Right cardiac atrium (tissue), 5 donors: ENCODE measurements at regions not wholly inside any gene's neighbourhood (a gene's known extent, or its start where the extent isn't known, plus 50 kb on each side); places are given as distances from the start of the nearest gene placed in this dataset.

Experiments
- ATAC-seq, 2 donors: fragments of 200-7000 bp; cut with Tn5 transposase; one replicate each; pipeline versions ENCODE4 v1.8.0 to v1.9.1; 2020; ENCODE audit warnings: moderate library complexity in 2 of 2, mild to moderate bottlenecking in 1 of 2
- DNase-seq, 3 donors: peaks; one replicate each; pipeline ENCODE4 v3.0.0-alpha.2; 2020
- H3K27ac ChIP-seq: one replicate; pipeline ENCODE4 v1.5.1; 2013; ENCODE audit warnings: mild to moderate bottlenecking, low read length, control low read depth, moderate library complexity
- H3K27me3 ChIP-seq: one replicate; pipeline ENCODE4 v1.6.1; 2013; ENCODE audit not compliant: control insufficient read depth, insufficient read depth
- H3K4me1 ChIP-seq: one replicate; pipeline ENCODE4 v1.6.1; 2013; ENCODE audit warnings: low read length; ENCODE audit not compliant: control insufficient read depth, insufficient read depth
- H3K4me3 ChIP-seq: one replicate; pipeline ENCODE4 v1.5.1; 2013; ENCODE audit warnings: low read length, control low read depth
- H3K9me3 ChIP-seq: one replicate; pipeline ENCODE4 v1.6.1; 2013; ENCODE audit warnings: low read length; ENCODE audit not compliant: control insufficient read depth
- WGBS: extraction: QIAGEN DNeasy Blood & Tissue Kit; methylation state at CpG from one replicate; pipeline ENCODE4 v1.1.7; 2013; 5-methylcytosine and 5-hydroxymethylcytosine counted together
- intact Hi-C, 4 donors: fragments of 100-400 bp; cut with DNase I; formaldehyde crosslinking; loops; one replicate each; pipeline versions ENCODE4 v1.11.0 to v1.14.0; 2022 to 2023
- donor health status: healthy with polysubstance abuse.
- donor health status: DM: no; HTN: yes; CAD: no.
- donor health status: DM: no; HTN: no; CAD: no.
- donor health status: DM: no; HTN: yes; CAD: no; lungs with severe emphysema.
- donor health status: DM: yes; HTN: yes; CAD: no.

- DNase-seq (no peak), ATAC-seq (no peak)
- intact Hi-C loops = no loop called here
- no peak overlapping the region for H3K4me3 ChIP-seq
- 57% methylated on average over 3 of the region's 3 CpGs for WGBS
- peaks cover 2% of the 10 kb centered on the region for H3K27me3 ChIP-seq
- no peak overlapping the region for H3K27ac ChIP-seq
- no peaks in the 10 kb centered on the region for H3K9me3 ChIP-seq
- no peaks in the 10 kb centered on the region for H3K4me1 ChIP-seq
Observed at GRCh38 chr12:28827861-28828260, 321.2 kb upstream of the FAR2 start.

DNA sequence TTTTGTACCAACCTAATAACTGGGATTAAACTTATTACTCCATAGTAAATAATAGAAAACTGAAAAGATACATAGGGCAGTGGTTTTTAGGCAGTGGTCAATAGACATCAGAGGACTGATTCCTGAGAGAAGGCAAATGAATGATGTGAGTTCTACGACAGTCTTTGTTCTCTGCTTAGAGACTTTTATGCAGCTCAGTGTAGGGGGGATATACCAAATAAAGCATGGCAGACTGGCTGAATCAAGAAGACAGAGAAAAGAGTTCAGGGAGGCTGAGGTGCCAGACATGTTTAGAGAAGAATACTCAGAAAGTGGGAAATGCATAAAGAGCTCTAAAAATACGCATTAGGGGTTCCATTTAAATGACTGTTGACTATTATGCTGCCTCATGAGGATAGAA lies 320.8 kb upstream of the FAR2 start:
- Histone ChIP-seq H3K9me3 (no peaks in the 10 kb centered on the region), H3K27ac (no peak overlapping the region), H3K4me3 (no peak overlapping the region), H3K27me3 (peaks cover 2% of the 10 kb centered on the region), H3K4me1 (no peaks in the 10 kb centered on the region)
- no peak for DNase-seq
- 92% methylated on average over 2 of the region's 2 CpGs for WGBS
- intact Hi-C loops = no loop called here
- ATAC-seq = no peak

- Histone ChIP-seq H3K9me3 (no peaks in the 10 kb centered on the region), H3K27ac (no peak overlapping the region), H3K27me3 (peaks cover 2% of the 10 kb centered on the region), H3K4me1 (no peaks in the 10 kb centered on the region), H3K4me3 (no peak overlapping the region)
- WGBS = 79% methylated on average over 11 of the region's 11 CpGs
- intact Hi-C loops = no loop called here
- no peak for DNase-seq
- no peak for ATAC-seq
Observed at GRCh38 chr12:28830491-28830890, 318.6 kb upstream of the FAR2 start.

GRCh38 chr12:28844718-28845117 lies 304.4 kb upstream of the FAR2 start:
- no peaks in the 10 kb centered on the region for H3K4me1 ChIP-seq
- ATAC-seq (no peak), DNase-seq (no peak)
- H3K27me3 ChIP-seq = no peaks in the 10 kb centered on the region
- no peaks in the 10 kb centered on the region for H3K9me3 ChIP-seq
- no peak overlapping the region for H3K4me3 ChIP-seq
- 35% methylated on average over 2 of the region's 2 CpGs for WGBS
- no peak overlapping the region for H3K27ac ChIP-seq
- intact Hi-C loops = no loop called here

- 85% methylated on average over 6 of the region's 6 CpGs for WGBS
Observed at GRCh38 chr12:28851781-28852180, 297.3 kb upstream of the FAR2 start.

DNA sequence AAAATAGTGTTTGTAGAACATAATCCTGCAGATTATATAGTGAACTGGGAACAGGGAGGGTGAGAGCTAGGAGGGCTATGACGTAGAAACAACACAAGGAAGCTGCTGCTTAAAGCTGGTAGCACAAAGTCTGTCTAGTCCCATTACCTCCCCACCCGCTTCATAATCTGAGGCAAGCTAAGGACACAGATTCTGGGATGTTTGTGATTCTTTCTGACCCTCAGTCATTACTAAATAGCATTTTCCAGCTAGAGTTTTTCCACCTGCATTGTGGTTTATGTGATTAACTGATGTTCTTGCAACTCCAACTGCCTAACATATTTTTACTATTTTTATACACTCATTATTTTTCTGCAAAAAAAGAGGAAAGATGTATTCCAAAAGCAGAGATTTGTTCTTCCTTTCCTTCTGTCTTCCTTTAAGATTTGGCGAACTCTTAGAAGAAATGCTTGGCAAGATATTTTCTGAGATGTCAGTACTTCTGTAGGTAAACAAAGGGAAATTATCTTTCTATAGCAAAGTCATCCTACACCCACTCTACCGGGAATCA lies 293.2 kb upstream of the FAR2 start:
- ATAC-seq (no peak), DNase-seq (no peak)
- Histone ChIP-seq H3K4me1 (no peaks in the 10 kb centered on the region), H3K27ac (no peak overlapping the region), H3K27me3 (no peaks in the 10 kb centered on the region), H3K4me3 (no peak overlapping the region), H3K9me3 (no peaks in the 10 kb centered on the region)
- 61% methylated on average over 4 of the region's 4 CpGs for WGBS
- intact Hi-C loops = no loop called here

More at GRCh38 chr12:28851781-28852180, 297.3 kb upstream of the FAR2 start:
- DNase-seq (no peak), ATAC-seq (no peak)
- H3K27ac ChIP-seq = no peak overlapping the region
- H3K4me1 ChIP-seq = no peaks in the 10 kb centered on the region
- no peaks in the 10 kb centered on the region for H3K27me3 ChIP-seq
- H3K4me3 ChIP-seq = no peak overlapping the region
- no peaks in the 10 kb centered on the region for H3K9me3 ChIP-seq
- intact Hi-C loops = no loop called here

DNA sequence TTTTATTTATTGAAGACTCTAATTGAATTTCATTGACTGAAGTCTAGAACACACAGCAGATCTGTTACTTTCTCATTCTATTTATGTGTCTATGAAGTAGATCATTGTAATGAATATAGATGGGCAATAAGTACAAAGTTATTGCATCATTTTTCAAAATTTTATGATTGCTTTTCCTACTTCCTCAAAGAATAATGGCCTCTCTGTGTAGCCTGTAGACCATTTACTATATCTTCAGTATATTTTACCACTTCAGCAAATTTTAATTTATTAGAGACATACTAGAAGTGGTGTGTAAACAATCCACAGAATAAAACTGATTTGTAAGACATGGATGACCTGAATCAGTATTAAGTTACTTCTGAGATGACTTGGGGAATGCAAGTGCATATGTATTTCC lies 291.7 kb upstream of the FAR2 start:
- no peak overlapping the region for H3K4me3 ChIP-seq
- no peaks in the 10 kb centered on the region for H3K9me3 ChIP-seq
- DNase-seq (no peak), ATAC-seq (no peak)
- H3K27ac ChIP-seq = no peak overlapping the region
- intact Hi-C loops = no loop called here
- H3K27me3 ChIP-seq = no peaks in the 10 kb centered on the region
- H3K4me1 ChIP-seq = no peaks in the 10 kb centered on the region

GRCh38 chr12:28859551-28859950 lies 289.5 kb upstream of the FAR2 start:
- Histone ChIP-seq H3K27me3 (no peaks in the 10 kb centered on the region), H3K27ac (no peak overlapping the region), H3K4me3 (no peak overlapping the region), H3K9me3 (no peaks in the 10 kb centered on the region), H3K4me1 (no peaks in the 10 kb centered on the region)
- WGBS = 83% methylated on average over 2 of the region's 2 CpGs
- no peak for ATAC-seq
- no peak for DNase-seq
- intact Hi-C loops = no loop called here

DNA sequence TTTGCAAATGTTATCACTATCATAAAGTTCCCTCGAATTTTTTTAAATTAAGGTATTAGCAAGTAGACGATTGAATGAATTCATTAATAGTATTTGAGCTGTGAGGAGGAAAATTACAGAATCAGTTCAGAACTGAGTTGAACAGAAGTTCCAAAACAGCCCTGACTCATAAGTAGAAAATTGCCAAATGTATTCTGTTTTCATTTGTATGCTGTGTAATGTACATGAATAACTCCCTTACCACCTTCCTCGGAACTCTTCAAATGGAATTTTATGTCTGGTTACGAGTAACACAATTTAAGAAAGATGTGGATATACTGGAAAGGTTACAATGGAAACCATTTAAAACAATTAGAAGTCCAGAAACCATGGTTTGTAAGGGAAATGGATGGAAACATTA lies 283.3 kb upstream of the FAR2 start:
- H3K27ac ChIP-seq = no peak overlapping the region
- ATAC-seq (no peak), DNase-seq (no peak)
- intact Hi-C loops = no loop called here
- no peaks in the 10 kb centered on the region for H3K9me3 ChIP-seq
- H3K27me3 ChIP-seq = no peaks in the 10 kb centered on the region
- no peaks in the 10 kb centered on the region for H3K4me1 ChIP-seq
- no peak overlapping the region for H3K4me3 ChIP-seq
- WGBS = 62% methylated on average over 4 of the region's 4 CpGs

DNA sequence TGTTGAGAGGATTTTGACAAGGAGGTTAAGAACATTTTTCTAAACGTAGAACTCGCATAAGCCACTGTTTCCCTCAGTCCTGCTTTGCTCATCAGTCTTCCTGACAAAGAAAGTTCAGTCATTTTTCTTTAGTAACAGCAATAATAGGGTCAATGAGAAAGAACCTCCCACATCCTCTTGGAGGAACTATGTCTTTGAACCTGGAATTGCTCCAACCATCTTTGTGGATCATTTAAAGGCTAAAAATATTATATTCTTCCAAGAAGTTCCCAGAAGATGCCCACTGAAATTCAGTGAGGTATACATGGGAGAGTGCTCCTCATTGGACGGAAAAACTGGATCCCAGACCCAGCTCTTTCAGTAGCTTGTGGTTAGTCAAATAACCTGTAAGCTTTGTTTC lies 282.8 kb upstream of the FAR2 start:
- no peak for DNase-seq
- 45% methylated on average over 3 of the region's 3 CpGs for WGBS
- no peak for ATAC-seq
- no peaks in the 10 kb centered on the region for H3K4me1 ChIP-seq
- H3K27me3 ChIP-seq = no peaks in the 10 kb centered on the region
- no peak overlapping the region for H3K4me3 ChIP-seq
- no peak overlapping the region for H3K27ac ChIP-seq
- H3K9me3 ChIP-seq = no peaks in the 10 kb centered on the region
- intact Hi-C loops = no loop called here

- no peaks in the 10 kb centered on the region for H3K9me3 ChIP-seq
- DNase-seq = no peak
- intact Hi-C loops = no loop called here
- peak in 1 of 2 donors; percentile 18 for ATAC-seq
- no peak overlapping the region for H3K27ac ChIP-seq
- H3K4me3 ChIP-seq = no peak overlapping the region
- no peaks in the 10 kb centered on the region for H3K27me3 ChIP-seq
- H3K4me1 ChIP-seq = no peaks in the 10 kb centered on the region
- 71% methylated on average over 7 of the region's 7 CpGs for WGBS
Observed at GRCh38 chr12:28866715-28867503, 282.2 kb upstream of the FAR2 start.

DNA sequence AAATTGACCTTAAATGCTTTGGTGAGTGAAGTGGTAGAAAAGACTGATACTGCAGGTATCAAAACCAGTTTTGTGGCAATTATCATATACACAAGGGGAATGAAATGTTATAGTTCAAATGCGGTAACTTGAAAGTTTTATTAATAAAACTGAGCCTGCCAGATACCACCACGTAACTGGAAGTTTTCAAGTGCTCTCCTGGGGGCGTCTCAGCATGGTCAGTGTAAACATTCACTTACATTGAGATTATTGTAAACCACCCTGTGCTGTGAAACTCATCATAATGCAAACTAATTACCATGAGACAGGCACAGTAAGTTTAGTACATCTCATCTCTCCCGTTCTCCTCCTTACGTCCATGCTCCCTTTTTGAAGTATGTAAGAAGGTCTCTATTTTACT lies 280.7 kb upstream of the FAR2 start:
- ATAC-seq (no peak), DNase-seq (no peak)
- no peak overlapping the region for H3K27ac ChIP-seq
- no peak overlapping the region for H3K4me3 ChIP-seq
- no peaks in the 10 kb centered on the region for H3K4me1 ChIP-seq
- no peaks in the 10 kb centered on the region for H3K27me3 ChIP-seq
- H3K9me3 ChIP-seq = no peaks in the 10 kb centered on the region
- intact Hi-C loops = no loop called here
- 77% methylated on average over 5 of the region's 5 CpGs for WGBS
